ENCODE measurements at regions not wholly inside any gene's neighbourhood (a gene's known extent, or its start where the extent isn't known, plus 50 kb on each side); places are given as distances from the start of the nearest gene placed in this dataset.

- Histone ChIP-seq H3K4me1 (ENCODE audit: control insufficient read depth, extremely low read depth, insufficient read depth, low read length) (no peaks in the 10 kb centered on the region), H3K4me2 (ENCODE audit: insufficient read depth, low read length) (no peak overlapping the region), H3K27me3 (ENCODE audit: control insufficient read depth in 2 of 2, insufficient read depth in 2 of 2, low read length in 2 of 2) (no peaks in the 10 kb centered on the region), H3K4me3 (replicated peaks in 1 of 3; ENCODE audit: insufficient read depth in 1 of 3, low read depth in 1 of 3, low read length in 3 of 3) (no peak overlapping the region), H4K20me1 (replicated peaks; ENCODE audit: control insufficient read depth, extremely low read depth, insufficient read depth, low read length) (no peaks in the 10 kb centered on the region), H3K9me3 (replicated peaks; ENCODE audit: control insufficient read depth, insufficient read depth, low read length) (no peaks in the 10 kb centered on the region), H3K9me1 (replicated peaks; ENCODE audit: control insufficient read depth, extremely low read depth, insufficient read depth, low read length) (no peaks in the 10 kb centered on the region), H3K9ac (replicated peaks; ENCODE audit: extremely low read depth, insufficient read depth, low read length) (no peak overlapping the region), H3K36me3 (ENCODE audit: control insufficient read depth in 2 of 2, extremely low read depth in 1 of 2, insufficient read depth in 2 of 2, low read length in 2 of 2) (no peaks in the 10 kb centered on the region), H3K79me2 (ENCODE audit: control insufficient read depth, insufficient read depth, low read length) (no peaks in the 10 kb centered on the region), H3K27ac (ENCODE audit: insufficient read depth, low read depth, low read length) (no peak overlapping the region), H2AFZ (ENCODE audit: low read depth, low read length) (no peak overlapping the region)
- ChIA-PET POLR2A (no interaction called here), CTCF (interaction anchor here (1.3 kb wide), 1 partner anchor 12 kb away, joined by 10 read pairs; no protein-coding TSS in a partner anchor)
- DNase-seq (ENCODE audit: low read depth, low spot score) (no peak), FAIRE-seq (no peak)
- dilution Hi-C loops (cut with MboI; ENCODE audit: extremely low pct_ligation_motif_present, low sequenced_read_pairs), result no loop called here
- TF ChIP-seq GATA2 (IDR thresholded peaks at IDR 0.05; ENCODE audit: insufficient read depth, insufficient read length, low read depth, low read length), result no peak
- TF ChIP-seq EZH2 (IDR thresholded peaks at IDR 0.05; ENCODE audit: borderline replicate concordance, low read depth, low read length, severe bottlenecking), result no peak
- TF ChIP-seq MYC (IDR thresholded peaks at IDR 0.05; ENCODE audit: low read depth, low read length), result no peak
- no peak for TF ChIP-seq JUN (IDR thresholded peaks at IDR 0.05; ENCODE audit: borderline replicate concordance, insufficient read depth, insufficient read length, low read depth)
- TF ChIP-seq, protein P1, sequence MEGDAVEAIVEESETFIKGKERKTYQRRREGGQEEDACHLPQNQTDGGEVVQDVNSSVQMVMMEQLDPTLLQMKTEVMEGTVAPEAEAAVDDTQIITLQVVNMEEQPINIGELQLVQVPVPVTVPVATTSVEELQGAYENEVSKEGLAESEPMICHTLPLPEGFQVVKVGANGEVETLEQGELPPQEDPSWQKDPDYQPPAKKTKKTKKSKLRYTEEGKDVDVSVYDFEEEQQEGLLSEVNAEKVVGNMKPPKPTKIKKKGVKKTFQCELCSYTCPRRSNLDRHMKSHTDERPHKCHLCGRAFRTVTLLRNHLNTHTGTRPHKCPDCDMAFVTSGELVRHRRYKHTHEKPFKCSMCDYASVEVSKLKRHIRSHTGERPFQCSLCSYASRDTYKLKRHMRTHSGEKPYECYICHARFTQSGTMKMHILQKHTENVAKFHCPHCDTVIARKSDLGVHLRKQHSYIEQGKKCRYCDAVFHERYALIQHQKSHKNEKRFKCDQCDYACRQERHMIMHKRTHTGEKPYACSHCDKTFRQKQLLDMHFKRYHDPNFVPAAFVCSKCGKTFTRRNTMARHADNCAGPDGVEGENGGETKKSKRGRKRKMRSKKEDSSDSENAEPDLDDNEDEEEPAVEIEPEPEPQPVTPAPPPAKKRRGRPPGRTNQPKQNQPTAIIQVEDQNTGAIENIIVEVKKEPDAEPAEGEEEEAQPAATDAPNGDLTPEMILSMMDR (IDR thresholded peaks at IDR 0.05; ENCODE audit: extremely low read depth in 1 of 2, insufficient read depth in 1 of 2, low read depth in 1 of 2, low read length in 2 of 2), result no peak
- TF ChIP-seq POLR2AphosphoS5 (IDR thresholded peaks at IDR 0.05; ENCODE audit: insufficient read depth, low read depth, low read length), result no peak
- TF ChIP-seq FOS (IDR thresholded peaks at IDR 0.05; ENCODE audit: borderline replicate concordance, insufficient read depth, low read length), result no peak
- no peak for TF ChIP-seq POLR2A (IDR thresholded peaks at IDR 0.05; ENCODE audit: low read depth, low read length)
- no TSS peak for BruUV-seq (replicated peaks)
- intact Hi-C loops (cut with micrococcal nuclease), result no loop called here
These were observed 54.4 kb upstream of the MAP4K4 start for GRCh38 chr2:101643004-101643524.
